GM21825 (cell line): ENCODE measurements at regions not wholly inside any gene's neighbourhood (a gene's known extent, or its start where the extent isn't known, plus 50 kb on each side); places are given as distances from the start of the nearest gene placed in this dataset.

ENCODE experiments used
- ATAC-seq: cut with Tn5 transposase; IDR thresholded peaks from one replicate; pipeline ENCODE4 v1.9.1; 2021; ENCODE audit warnings: mild to moderate bottlenecking, moderate library complexity; ENCODE audit not compliant: unreplicated experiment

- no peak for ATAC-seq
Observed at GRCh38 chr18:73274812-73275621, 407.2 kb upstream of the NETO1 start.

DNA sequence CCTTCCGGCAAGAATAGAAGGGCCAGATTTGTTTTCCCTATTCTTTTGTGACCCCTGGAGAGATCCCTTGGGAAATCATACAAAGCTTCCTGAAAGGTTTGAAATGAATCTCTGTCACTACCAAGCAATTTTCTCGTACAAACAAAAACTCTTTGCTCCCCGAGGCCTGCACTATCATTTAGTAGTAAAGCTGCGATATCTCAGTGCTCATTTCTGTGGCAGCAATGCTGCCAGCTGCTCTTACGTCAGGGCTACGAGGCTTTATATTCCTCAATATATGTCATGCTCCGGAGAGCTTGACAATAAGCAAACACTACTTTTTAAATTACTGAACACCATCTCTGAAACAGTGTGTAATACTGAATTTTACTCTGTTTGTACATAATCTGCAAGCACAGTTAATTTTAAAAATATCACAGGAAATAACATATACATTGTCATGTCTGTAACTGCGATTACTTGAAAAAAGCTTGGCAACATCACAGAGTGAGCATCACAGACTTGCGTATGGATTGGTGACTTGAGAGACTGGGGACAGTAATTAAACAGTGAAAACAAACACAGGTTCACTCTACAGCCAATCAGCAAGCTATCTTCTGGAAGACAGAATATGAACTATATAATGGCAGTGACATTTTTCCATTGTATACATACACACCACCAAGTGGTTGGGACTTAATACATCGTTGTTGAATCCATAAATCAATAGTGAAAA lies 403.3 kb upstream of the NETO1 start:
- no peak for ATAC-seq

DNA sequence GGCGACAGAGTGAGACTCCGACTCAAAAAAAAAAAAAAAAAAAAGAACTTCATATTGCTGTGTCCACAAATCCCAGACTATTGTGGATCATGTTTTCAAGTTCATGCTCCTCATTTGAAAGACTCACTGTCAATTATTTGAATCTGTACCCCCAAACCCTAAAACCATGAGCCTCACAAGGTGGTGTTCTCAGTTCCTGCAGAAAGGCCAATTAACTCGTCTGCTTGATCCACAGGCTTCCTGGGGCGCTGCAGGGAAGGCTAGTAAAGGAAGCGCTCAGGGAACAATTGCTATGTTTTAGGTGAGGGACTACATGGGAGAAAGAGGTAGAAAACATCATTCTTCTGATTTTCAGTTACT lies 396.8 kb upstream of the NETO1 start:
- no peak for ATAC-seq

- no peak for ATAC-seq
Observed at GRCh38 chr18:73261923-73262322, 394.1 kb upstream of the NETO1 start.

DNA sequence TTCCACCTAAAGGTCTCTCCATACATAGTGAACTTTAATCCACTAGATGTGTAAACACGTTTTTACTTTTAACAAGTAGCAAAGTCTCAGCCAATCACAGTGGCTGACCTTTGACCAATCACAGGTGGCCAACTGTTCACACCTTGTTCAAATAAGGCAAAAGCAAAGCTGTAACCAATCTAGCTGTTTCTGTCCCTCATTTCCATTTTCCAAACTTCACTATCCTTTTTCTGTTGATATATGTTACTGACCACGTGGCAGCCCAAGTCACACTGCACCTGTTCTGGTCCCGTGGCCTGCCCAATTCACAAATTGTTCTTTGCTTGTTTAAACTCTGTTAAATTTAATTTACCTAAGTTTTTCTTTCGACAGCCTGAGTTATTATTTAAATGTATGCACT lies 393.5 kb upstream of the NETO1 start:
- ATAC-seq: no peak

- no peak for ATAC-seq
Observed at GRCh38 chr18:73258375-73259087, 390.7 kb upstream of the NETO1 start.

GRCh38 chr18:73254564-73254963 lies 386.8 kb upstream of the NETO1 start:
- no peak for ATAC-seq

- ATAC-seq: no peak
Observed at GRCh38 chr18:73249030-73249429, 381.2 kb upstream of the NETO1 start.

DNA sequence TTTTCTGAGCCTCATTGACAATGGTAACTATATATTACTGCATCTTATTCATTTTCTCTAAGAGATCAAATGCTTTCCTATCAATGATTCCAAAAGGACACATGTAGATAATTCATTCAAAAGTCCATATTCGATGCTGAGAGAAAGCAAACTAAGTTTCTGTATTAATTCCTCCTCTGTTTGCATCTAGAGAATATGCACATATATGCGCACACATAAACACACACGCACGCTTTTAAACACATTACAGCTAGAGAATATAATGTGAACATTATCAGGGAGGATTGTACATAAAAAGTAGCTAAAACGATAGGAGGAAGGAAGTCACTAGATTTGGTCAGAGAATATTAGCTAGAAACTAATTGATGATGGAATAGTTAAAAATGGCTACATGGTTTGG lies 379.0 kb upstream of the NETO1 start:
- no peak for ATAC-seq

GRCh38 chr18:73245345-73245744 lies 377.6 kb upstream of the NETO1 start:
- no peak for ATAC-seq

DNA sequence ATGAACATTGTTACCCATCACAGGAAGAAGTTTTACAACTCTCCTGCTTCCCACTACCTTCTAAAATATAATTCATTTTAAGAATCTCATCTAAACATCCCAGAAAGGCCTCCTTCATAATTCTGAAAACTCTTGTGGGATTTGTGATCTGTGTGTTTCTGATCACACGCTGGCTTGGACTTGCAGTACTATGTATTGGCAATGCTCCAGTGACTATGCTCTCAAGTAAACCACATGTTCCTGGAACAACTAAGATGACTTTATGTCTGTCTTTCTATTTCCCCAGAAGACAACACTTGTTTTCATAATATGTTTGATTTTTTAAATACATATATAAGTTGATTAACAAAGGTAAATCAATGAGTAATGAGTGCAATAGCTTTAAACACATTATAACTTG lies 376.6 kb upstream of the NETO1 start:
- no peak for ATAC-seq

DNA sequence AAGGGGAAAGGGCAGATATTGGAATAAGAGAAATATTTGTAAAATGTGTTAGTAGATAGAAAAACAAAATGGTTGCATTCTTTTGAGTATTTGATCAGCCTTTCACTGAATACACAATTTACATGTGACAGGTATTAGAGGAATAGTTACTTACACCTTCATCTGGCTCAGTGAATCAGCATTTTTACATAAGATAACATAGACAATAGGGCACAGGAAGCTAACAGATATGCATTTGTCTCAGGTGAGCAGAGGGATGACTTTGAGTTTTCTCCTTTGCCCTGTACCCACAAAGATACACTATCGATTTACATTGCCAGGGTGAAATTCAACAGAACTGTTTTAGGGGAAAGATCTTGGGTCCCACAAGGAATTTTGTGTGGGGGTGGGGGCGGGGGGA lies 373.1 kb upstream of the NETO1 start:
- no peak for ATAC-seq

GRCh38 chr18:73235921-73236320 lies 368.1 kb upstream of the NETO1 start:
- ATAC-seq: no peak

GRCh38 chr18:73235491-73235890 lies 367.7 kb upstream of the NETO1 start:
- peak; percentile 91 for ATAC-seq

GRCh38 chr18:73232933-73233332 lies 365.1 kb upstream of the NETO1 start:
- peak; percentile 77 for ATAC-seq

GRCh38 chr18:73220663-73221062 lies 352.9 kb upstream of the NETO1 start:
- no peak for ATAC-seq

GRCh38 chr18:73218293-73218692 lies 350.5 kb upstream of the NETO1 start:
- no peak for ATAC-seq

DNA sequence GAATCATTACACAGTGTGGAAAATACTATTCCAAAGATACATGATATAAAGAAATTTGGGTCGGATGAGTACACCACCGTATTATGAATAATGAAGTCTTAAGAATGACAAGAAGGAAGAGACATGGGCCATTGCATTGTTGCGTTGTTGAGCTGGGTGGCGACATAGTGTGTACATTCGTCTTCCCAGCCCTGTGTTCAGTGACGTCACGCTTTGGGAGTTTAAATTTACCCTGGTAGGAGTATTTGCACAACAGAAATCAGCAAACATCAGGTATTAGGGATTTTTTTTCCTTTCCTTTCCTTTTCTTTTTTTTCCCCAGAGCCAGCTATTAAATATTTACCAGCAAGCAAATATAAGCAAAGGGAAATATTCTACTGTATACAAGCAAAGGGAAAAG lies 347.2 kb upstream of the NETO1 start:
- ATAC-seq: no peak

- no peak for ATAC-seq
Observed at GRCh38 chr18:73212442-73212841, 344.7 kb upstream of the NETO1 start.

- no peak for ATAC-seq
Observed at GRCh38 chr18:73201940-73202339, 334.2 kb upstream of the NETO1 start.

- ATAC-seq: no peak
Observed at GRCh38 chr18:73199151-73199550, 331.4 kb upstream of the NETO1 start.

DNA sequence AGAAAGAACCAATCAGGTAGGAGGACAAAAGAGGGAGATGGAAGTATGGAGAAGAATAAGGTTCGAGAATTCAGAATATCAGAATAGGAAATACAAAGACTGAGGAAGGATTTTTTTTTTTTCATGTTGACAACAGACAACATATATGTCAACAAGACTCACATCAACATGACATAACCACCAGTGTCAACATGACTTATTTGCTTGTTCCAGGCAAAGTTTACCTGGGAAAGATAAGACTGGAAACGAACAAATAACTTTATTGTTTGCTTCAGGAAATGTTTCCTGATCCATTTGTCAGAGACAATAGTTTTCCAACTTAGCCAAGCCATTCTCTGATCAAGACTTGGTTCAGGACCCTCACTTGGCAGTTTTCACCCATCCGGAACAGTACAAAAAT lies 321.9 kb upstream of the NETO1 start:
- no peak for ATAC-seq
